ENCODE measurements at regions not wholly inside any gene's neighbourhood (a gene's known extent, or its start where the extent isn't known, plus 50 kb on each side); places are given as distances from the start of the nearest gene placed in this dataset.

DNA sequence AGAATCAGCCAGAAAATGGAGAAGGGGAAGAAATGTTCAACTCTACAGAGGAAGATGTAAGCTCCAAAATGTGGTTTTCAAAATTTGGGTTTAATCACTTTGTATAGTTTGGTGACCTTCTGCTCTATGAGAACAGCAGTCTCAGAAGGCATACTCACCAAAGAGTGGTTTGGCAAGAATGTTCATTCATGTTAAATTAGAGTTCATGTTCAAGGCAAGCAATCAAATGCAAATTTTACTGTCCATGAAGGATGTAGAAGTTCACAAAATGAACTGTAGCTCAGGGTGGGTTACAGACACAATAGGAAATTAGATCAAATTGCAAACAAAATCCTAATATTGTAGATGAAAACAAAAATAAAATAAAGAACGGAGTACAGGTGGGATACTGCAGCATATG, 606.7 kb upstream of the PCDH20 start:
- no peak for DNase-seq (ENCODE audit: low spot score)

DNA sequence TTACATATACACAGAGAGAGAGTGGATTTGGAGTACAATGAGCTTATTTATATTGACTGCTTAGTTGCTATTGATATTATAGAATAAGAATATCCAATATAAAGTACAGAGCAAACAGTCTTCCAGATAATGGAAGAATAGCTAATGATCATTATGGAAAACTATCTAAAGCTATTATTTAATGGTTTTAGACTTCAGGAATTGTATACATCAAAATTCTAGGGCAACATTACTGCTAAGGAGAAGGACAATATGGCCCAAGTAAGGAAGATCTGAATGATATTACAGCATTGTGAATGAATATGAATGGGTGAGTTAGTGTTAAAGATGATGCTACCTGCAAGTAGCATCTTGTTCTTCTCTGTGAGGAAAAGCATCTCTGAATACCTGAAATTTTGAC, 604.2 kb upstream of the PCDH20 start:
- DNase-seq (ENCODE audit: low spot score) = no peak

DNA sequence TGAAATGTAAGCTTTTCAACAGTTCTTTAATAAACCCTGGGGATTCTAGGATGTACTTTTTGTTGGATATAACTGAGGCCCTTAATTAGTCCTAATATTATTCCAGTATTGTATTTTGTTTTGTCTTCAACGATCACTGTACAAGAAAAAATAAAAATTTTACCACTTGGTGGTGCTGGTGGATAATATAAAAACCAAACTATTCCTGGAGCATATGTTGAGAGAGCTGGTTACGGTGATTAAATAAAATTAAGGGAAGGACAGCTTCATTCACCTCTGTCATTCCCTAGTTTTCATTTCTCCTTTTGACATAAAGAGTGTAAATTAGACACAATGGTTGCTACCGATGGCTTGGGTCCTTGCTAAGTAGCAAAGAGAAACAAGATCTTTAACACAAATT, 598.6 kb upstream of the PCDH20 start:
- peak; percentile 5 for DNase-seq (ENCODE audit: low spot score)

DNA sequence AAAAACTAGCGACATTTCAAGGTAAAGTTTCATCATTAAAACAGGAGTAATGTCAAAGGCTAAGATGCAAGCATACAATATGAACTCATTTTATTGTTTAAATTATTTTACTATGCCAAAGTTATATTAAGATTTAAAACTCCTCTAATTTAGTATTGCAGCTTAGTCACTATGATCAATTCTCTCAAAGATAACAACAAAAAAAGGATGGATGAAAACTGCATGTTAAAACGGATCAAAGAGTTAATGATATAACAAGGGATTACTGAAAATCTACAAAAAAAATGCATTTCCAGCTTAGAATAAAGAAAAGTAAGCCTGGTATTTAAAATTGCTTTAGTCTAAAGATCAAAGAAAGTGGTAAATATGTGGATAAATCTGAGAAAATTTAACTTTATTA, 587.8 kb upstream of the PCDH20 start:
- DNase-seq (ENCODE audit: low spot score) = no peak

DNA sequence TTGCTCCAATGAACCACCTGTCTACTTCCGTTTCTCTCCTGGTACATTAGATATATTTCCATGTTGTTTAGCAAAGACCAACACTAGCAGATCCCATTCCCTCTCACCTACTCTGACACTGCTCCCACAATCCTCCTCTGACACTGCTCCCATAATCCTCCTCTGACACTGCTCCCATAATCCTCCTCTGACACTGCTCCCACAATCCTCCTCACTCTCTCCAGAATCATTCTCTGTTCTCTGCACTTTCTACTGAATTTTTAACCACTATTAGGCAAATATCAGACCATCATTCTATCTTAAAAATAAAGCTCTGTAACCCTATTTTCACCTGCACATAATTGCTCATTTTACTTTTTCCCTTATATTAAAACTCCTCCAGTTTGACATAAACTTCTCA, 578.5 kb upstream of the PCDH20 start:
- DNase-seq (ENCODE audit: low spot score) = no peak

DNA sequence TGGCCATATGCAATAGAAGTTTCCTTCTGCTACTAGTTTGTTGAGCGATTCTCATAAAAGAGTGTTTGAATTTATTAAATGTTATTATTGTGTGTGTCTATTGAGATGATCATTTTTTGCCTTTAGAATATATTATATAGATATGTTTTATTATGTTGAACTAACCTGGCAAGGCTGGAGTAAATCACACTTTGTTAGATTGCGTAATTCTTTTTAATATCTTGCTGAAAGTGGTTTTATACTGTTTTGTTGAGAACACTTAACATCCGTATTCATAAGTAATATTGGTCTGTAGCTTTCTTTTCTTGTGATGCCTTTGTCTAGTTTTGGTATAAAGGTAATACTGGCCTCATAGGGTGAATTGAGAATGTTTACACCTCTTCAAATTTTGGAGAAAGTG, 574.3 kb upstream of the PCDH20 start:
- DNase-seq (ENCODE audit: low spot score) = no peak

DNA sequence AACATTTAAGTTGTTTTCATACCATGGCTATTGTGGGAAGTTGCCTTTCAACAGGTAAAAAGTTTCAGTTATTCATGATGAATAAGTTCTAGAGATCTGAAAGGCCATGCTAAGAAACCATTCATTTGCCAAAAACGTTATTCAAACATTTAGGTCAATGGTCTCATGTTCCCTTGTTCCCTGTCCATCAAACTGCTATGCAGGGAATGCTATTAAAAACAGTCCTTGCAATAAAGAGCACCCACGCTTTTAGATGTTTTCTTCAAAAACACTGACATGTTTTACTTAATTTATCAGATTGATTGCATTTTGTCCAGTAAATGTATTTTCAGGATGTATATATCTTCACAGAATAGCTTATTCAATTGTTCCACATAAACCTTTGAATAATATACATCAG, 573.2 kb upstream of the PCDH20 start:
- no peak for DNase-seq (ENCODE audit: low spot score)

DNA sequence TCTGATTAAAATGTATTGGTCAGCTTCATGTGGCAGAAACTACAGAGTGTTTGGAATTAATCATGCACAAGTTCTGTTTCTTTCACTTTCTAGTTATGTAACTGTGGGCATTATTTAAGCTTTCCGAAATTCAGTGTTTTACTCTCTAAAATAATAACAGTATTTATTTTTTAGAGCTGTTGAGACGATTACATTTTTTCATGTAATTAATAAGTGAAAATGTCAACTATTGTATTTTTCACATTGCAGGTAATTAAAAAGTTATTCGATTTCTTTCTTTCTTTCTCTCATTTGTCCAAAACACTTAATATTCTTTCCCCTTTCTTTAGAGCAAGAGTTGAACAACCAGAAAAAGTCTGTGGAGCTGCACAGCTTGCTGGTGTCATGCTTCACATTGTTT, 559.4 kb upstream of the PCDH20 start:
- no peak for DNase-seq (ENCODE audit: low spot score)

DNA sequence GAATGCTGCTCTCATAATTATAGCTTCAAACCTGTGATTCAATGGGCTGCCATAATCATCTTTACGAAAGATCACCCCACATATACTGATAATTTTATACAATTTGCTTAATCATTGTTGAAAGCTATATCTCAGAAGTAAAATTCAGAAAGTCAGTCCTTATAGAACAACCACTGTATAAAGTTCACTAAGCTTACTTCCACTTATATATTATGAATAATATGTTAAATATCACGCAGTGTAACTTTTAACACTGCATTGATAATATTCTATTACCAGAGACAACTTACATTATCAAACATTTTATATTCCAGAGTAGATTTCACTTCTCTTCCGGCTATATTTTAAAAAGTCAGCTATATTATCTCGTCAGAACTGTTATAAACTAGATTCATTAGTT, 550.1 kb upstream of the PCDH20 start:
- no peak for DNase-seq (ENCODE audit: low spot score)

DNA sequence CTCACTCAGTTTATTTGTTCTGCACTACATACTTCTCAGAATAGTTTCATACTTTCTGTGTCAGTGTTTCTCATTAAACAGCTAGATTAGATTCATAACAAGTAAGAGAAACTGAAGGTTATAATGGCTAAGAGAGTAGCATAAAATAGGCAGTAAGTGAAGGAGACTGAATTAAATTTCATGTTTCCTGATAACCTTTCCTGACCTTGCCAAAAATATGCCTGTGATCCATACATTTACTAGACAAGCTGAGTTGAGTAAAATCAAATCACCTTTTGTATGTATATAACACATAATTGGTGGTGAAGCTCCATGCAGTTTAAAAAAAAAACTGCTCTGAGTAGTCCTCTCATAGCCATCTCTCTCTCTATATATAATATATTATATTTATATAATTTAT, 545.3 kb upstream of the PCDH20 start:
- DNase-seq (ENCODE audit: low spot score) = no peak

DNA sequence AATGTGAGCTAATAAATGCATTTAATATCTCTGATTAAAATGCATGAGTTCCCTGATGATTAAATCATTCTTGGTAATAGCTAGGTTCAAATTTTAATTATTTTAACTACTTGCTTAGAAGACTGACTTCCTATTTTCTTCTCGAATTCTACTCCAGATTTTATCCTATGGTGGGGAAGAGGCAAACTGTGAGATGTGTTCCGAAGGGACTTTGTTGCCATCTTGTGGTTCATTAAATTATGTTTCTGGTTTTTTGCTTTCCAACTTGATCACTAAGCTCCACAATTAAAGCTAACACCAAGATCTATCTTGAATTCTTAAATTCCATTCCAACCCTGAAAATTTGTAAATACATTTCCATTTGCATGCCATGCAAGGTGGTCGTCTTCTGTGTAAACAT, 538.4 kb upstream of the PCDH20 start:
- peak; percentile 60 for DNase-seq (ENCODE audit: low spot score)

DNA sequence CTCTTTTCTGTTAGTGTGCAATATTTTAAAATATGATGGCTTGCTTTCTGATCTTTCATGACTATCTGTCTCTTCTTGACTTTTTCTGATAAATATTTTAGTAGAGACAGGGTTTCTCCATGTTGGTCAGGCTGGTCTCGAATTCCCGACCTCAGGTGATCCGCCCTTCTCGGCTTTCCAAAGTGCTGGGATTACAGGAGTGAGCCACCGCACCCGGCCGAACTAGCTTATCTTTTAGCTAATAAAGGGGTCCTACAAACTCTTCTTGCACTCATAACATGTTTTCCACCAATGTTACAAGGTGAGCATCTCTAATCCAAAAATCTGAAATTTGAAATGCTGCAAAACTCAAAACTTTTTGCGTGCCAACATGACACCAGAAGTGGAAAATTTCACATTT, 535.2 kb upstream of the PCDH20 start:
- no peak for DNase-seq (ENCODE audit: low spot score)

DNA sequence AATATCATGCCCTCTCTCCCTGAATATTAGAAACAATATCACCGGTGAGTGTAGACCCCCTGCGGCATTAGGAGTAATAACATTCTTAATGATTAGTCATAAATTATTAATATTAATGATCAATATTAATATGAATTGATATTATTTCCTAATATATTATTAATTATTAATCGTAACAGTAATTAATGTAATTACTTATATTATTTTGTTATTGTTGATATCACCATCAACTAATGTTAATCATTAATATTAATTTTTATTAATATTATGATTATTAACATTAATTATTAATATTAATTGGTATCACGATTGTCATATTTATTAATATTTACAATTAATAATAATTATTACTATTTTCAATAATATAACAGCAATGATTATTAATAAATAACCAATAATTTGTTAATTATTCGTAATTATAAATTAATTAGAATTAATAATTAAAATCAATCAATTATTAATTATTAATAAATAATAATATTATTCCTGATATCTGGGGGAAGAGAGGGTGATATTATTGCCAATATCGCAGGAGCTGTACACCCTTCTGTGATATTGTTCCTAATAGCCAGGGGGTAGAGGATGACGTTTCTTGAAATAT, 528.8 kb upstream of the PCDH20 start:
- no peak for DNase-seq (ENCODE audit: low spot score)

DNA sequence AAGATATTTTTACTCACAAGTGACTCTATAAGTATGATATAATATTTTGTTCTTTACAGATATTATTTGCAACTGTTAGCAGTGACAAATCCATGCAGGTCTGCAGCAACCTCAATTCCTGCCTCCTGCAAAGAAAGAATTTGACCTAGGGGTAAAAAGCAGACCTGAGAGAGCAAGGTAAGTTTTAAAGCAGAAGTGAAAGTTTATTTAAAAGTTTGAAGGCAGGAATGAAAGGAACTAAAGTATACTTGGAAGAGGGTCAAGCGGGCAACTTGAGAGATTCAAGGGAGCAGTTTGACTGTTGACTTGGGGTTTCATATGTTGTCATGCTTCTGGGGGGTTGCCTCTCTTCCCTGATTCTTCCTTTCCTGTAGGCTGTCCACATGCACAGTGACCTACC, 520.1 kb upstream of the PCDH20 start:
- DNase-seq (ENCODE audit: low spot score) = no peak

DNA sequence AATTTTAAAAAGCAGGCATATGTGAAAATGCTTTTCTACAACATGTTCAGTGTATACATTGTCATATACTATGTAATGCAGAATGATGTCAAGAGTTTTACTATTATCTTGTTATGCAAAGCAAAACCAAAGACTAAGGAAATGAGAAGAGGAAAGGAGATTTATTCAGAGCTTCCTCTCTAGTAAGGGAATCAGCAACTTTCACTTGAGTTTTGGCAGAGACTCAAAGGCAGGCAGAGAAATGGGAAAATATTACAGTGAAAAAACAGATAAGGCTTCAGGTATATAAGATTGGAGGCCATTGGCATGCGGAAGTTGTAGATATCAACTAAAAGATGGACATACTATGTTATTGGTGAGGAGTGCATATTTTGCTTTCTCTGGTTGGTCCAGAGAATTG, 512.0 kb upstream of the PCDH20 start:
- no peak for DNase-seq (ENCODE audit: low spot score)

DNA sequence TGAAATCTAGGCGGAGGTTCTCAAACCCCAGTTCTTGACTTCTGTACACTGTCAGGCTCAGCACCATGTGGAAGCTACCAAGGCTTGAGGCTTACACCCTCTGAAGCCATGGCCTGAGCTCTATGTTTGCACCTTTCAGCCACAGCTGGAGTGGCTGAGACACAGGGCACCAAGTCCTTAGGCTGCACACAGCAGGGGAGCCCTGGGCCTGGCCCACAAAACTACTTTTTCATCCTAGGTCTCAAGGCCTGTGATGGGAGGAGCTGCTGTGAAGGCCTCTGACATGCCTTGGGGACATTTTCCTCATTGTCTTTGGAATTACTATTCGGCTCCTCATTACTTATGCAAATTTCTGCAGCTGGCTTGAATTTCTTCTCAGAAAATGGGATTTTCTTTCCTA, 503.2 kb upstream of the PCDH20 start:
- DNase-seq (ENCODE audit: low spot score) = no peak

DNA sequence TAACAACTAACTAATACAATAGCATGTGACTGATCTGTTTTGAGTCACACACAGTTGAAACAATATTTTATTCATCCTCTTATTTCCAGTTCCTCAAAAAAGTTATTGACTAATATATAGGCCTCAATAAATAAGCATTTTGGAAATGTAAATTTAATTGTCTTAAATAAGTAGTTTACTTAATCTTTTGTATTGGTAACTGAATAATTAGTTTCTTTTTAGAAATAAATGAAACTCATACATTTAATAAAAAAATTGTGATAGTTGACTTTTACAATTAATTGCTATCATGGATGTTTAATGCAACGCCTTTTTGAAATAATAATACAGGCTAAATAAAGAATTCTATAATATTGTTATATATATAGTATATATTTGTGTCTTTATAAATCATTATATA, 500.8 kb upstream of the PCDH20 start:
- no peak for DNase-seq (ENCODE audit: low spot score)

DNA sequence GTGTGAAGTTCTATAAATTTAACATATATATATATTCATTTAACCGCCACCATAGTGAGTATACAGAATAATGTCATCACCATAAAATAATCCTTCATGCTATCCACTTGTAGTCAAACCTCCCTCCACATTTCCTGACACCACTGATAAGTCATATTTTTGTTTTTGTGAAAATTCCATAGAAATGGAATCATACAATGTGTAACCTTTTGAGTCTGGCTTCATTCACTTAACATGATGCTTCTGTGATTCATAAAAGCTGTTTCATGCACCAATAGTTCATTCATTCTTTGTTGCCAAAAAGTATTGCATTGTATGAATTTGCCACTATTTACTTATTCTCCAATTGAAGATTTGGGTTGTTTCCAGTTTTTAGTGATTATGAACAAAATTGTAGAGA, 497.5 kb upstream of the PCDH20 start:
- DNase-seq (ENCODE audit: low spot score) = no peak

DNA sequence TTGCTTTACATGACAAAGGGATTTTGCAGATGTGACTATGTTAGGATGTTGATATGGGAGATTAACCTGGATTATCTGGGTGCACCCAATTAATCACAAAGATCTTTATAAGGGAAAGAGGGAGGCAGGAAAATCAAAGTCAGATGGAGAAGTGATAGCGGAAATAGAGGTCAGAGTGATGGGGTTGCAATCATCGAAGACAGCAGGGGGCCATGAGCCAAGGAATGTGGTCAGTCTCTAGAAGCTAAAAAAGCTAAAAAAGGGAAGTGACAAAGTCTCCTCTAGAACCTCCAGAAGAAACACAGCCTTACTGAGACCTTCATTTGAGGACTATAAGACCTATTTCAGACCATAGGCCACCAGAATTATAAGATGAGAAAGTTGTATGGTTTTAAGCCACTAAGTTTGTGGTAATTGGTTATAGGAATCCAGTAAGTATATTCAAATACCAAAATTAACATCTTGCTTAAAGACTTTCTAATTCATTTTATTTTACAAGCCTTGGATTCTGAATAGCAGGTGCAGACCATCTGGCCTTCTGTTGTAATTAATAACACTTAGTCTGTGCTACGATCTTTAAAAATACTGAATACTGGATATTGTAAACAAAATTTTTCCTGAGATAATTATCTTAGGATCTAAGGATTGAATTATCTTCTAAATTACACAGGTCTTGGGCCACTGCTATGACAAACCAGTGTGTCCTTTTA, 493.4 kb upstream of the PCDH20 start:
- no peak for DNase-seq (ENCODE audit: low spot score)

DNA sequence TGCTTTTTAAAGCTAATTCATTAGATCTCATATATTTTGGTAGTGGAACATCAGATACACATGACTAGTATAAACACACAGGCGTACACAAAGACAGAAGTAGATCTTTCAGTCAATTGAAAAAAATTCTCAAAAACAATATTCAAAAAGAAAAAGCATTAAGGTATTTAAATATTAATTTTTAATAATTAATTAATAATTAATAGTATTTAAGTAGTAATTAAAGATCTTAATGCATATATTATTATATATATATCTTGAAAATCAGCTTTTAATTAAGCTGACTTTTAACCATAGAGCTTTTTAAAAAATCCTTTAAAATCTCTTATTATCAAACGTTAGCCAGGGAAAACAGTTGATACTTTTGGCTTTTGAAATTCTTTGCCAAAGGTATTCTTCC, 489.4 kb upstream of the PCDH20 start:
- DNase-seq (ENCODE audit: low spot score) = no peak

DNA sequence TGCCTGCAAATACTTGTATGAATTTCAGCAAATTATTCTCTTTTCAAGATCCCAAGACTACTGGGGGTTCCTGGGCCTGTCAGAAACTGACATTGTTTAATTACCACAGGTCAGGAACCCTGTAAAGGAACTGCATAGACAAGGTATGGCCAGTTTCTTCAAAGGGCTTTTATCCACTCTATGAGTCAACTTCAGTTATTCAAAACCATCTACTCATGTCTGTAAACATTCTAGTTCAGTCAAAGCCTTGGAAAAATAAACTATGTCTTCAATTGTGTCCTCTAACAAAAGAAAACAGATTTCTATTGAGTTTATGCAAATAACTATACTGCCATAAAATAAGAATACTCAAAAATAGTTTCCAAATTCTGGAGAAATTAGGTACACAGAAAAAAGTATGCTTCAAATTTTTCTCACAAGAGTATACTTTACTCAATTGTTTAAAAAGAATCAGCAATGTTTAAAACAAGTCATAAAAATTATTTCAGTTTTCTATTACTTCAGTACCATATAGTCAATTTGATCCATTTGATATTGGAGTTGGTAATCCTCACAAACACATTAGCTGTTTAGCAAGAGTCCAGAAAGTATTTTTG, 486.4 kb upstream of the PCDH20 start:
- DNase-seq (ENCODE audit: low spot score) = no peak

DNA sequence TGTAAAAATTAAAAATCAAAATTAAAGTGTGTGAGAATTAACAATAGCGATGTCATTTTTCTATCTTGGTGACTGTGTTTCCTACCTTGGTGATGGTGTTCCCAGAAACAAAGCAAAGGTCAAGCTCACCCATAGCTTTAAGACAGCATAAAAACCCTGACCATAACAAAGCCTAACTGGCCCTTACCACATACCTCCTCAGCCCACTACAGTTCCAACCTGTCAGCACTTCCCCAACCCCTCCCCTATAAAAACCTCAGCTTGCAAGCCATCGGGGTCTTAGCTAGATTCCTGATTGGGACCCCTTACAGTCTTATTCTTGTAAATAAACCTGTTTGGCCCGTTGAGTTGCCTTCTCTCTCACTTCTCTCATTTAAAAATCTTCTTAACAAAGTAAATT, 484.4 kb upstream of the PCDH20 start:
- no peak for DNase-seq (ENCODE audit: low spot score)

DNA sequence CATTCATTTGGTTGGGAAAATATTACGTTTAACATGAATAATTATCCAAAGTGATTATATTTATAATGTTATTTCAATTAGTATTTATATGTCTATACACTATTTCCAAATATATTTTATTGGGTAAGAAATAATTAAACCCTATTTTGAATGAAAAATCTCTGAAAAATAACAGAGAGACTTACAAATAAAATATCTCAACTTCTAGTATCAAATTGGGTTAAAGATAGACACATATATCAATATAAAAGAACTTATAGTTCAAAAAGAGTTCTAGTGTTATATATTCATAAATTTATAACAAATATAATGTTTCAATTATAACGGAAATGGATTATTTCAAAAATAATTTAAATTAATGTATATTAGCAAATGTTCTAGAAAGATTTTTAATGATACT, 482.6 kb upstream of the PCDH20 start:
- DNase-seq (ENCODE audit: low spot score) = no peak

DNA sequence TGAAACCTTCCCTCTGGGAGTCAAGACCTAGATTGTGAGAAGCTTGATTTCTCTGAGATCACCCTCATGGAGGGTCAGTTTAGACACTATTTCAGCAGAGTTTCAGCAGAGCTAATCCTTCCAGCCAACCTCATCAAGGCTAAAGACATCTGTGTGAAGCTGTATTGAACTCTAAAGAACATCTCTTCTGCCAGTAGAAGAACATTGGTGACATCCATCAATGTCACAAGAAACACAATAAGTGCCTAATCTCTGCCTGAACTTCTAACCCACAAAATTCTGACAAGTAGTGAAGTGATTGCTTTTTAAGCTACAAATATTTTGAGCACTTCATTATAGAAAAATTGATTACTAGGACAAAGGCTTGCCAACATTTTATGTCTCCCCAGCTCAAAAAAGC, 475.8 kb upstream of the PCDH20 start:
- no peak for DNase-seq (ENCODE audit: low spot score)
